ENCODE measurements at regions not wholly inside any gene's neighbourhood (a gene's known extent, or its start where the extent isn't known, plus 50 kb on each side); places are given as distances from the start of the nearest gene placed in this dataset.

- no peak for DNase-seq (ENCODE audit: low read depth in 2 of 2)
Measured at GRCh38 chr5:12367973-12368372, 463.7 kb upstream of the CTNND2 start.

- DNase-seq (ENCODE audit: low read depth in 2 of 2) = no peak
Measured at GRCh38 chr5:12360218-12360617, 456.0 kb upstream of the CTNND2 start.

- no peak for DNase-seq (ENCODE audit: low read depth in 2 of 2)
Measured at GRCh38 chr5:12358371-12359090, 454.3 kb upstream of the CTNND2 start.

- DNase-seq (ENCODE audit: low read depth in 2 of 2) = no peak
Measured at GRCh38 chr5:12357626-12358025, 453.4 kb upstream of the CTNND2 start.

GRCh38 chr5:12354686-12355085 is 450.4 kb upstream of the CTNND2 start:
- DNase-seq (ENCODE audit: low read depth in 2 of 2) = no peak

GRCh38 chr5:12343558-12343957 is 439.3 kb upstream of the CTNND2 start:
- no peak for DNase-seq (ENCODE audit: low read depth in 2 of 2)

GRCh38 chr5:12335938-12336337 is 431.7 kb upstream of the CTNND2 start:
- no peak for DNase-seq (ENCODE audit: low read depth in 2 of 2)

- no peak for DNase-seq (ENCODE audit: low read depth in 2 of 2)
Measured at GRCh38 chr5:12332480-12332879, 428.2 kb upstream of the CTNND2 start.

GRCh38 chr5:12330993-12331588 is 426.8 kb upstream of the CTNND2 start:
- DNase-seq (ENCODE audit: low read depth in 2 of 2) = no peak

- no peak for DNase-seq (ENCODE audit: low read depth in 2 of 2)
Measured at GRCh38 chr5:12330381-12330780, 426.1 kb upstream of the CTNND2 start.

- no peak for DNase-seq (ENCODE audit: low read depth in 2 of 2)
Measured at GRCh38 chr5:12323637-12324229, 419.5 kb upstream of the CTNND2 start.

GRCh38 chr5:12322042-12322441 is 417.8 kb upstream of the CTNND2 start:
- no peak for DNase-seq (ENCODE audit: low read depth in 2 of 2)

GRCh38 chr5:12320331-12320730 is 416.1 kb upstream of the CTNND2 start:
- DNase-seq (ENCODE audit: low read depth in 2 of 2) = no peak

- DNase-seq (ENCODE audit: low read depth in 2 of 2) = no peak
Measured at GRCh38 chr5:12316812-12317211, 412.6 kb upstream of the CTNND2 start.

GRCh38 chr5:12315461-12315860 is 411.2 kb upstream of the CTNND2 start:
- DNase-seq (ENCODE audit: low read depth in 2 of 2) = no peak

- DNase-seq (ENCODE audit: low read depth in 2 of 2) = no peak
Measured at GRCh38 chr5:12313602-12314001, 409.4 kb upstream of the CTNND2 start.

GRCh38 chr5:12312343-12312742 is 408.1 kb upstream of the CTNND2 start:
- no peak for DNase-seq (ENCODE audit: low read depth in 2 of 2)

- no peak for DNase-seq (ENCODE audit: low read depth in 2 of 2)
Measured at GRCh38 chr5:12294151-12294550, 389.9 kb upstream of the CTNND2 start.

- no peak for DNase-seq (ENCODE audit: low read depth in 2 of 2)
Measured at GRCh38 chr5:12292610-12293204, 388.5 kb upstream of the CTNND2 start.

- DNase-seq (ENCODE audit: low read depth in 2 of 2) = no peak
Measured at GRCh38 chr5:12284604-12285003, 380.4 kb upstream of the CTNND2 start.

GRCh38 chr5:12277504-12278192 is 373.4 kb upstream of the CTNND2 start:
- no peak for DNase-seq (ENCODE audit: low read depth in 2 of 2)

- no peak for DNase-seq (ENCODE audit: low read depth in 2 of 2)
Measured at GRCh38 chr5:12274236-12274635, 370.0 kb upstream of the CTNND2 start.

All from dermis microvascular lymphatic vessel endothelial cell (primary cell).